ENCODE measurements at regions not wholly inside any gene's neighbourhood (a gene's known extent, or its start where the extent isn't known, plus 50 kb on each side); places are given as distances from the start of the nearest gene placed in this dataset.

DNA sequence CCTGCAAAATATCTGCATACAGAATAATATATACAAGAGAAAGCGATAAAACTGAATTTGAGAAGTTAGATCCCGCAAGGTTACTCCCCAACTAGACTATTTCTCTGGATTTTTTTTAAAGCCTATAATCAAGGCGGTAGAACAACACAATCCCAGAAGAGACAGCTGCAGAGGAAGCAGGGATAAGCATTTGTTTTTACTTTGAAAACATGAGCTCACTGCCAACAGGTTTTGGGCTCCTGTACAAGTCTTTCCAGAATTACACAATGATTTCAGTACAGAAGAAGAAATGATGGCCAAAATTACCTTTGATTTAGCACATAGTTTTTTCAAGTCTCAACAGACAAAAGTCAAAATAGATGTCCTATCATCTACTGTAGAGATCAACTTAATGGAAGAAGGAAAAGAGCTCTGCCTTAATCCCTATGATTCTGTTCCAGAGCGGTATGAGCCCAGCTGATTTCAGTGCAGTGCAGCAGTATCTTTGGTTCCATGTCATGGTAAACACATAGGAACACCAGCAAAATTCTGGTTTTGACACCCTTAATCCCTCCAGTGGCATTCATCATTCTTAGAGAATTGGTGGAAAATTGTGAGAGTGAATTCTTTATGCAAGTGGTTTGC lies 304.3 kb downstream of the HDGFL1 start:
- in situ Hi-C loops (cut with MboI; ENCODE audit: low sequenced_read_pairs): no loop called here
- no peak for ATAC-seq (ENCODE audit: low read depth)
- H2AK9ac ChIP-seq (replicated peaks; ENCODE audit: low read depth, low read length, poor library complexity): no peak overlapping the region
- BruUV-seq (replicated peaks): no TSS peak
- no peak overlapping the region for H4K8ac ChIP-seq (ENCODE audit: low read depth in 2 of 2, low read length in 2 of 2)
- peak; percentile 71 for DNase-seq
- H4K20me1 ChIP-seq (ENCODE audit: insufficient read depth, low read length): no peaks in the 10 kb centered on the region
- H3K14ac ChIP-seq (replicated peaks; ENCODE audit: low read depth, low read length): no peak overlapping the region
- H2AFZ ChIP-seq (replicated peaks; ENCODE audit: low read length, poor library complexity): no peak overlapping the region
- no CpG with 5 or more reads among the region's 4 CpGs for WGBS, 2 experiments (ENCODE audit: extremely low coverage in 2 of 2, insufficient read length in 1 of 2)
- no peak overlapping the region for H2AK5ac ChIP-seq (ENCODE audit: low read depth, low read length)
- H3K4ac ChIP-seq (ENCODE audit: low read depth, low read length): no peak overlapping the region
- H3K27ac ChIP-seq (ENCODE audit: insufficient read depth, low read length): no peak overlapping the region
- no peak overlapping the region for H3K4me2 ChIP-seq (ENCODE audit: low read depth, low read length)
- H3K23ac ChIP-seq (ENCODE audit: low read depth, low read length): no peak overlapping the region
- H4K91ac ChIP-seq (ENCODE audit: insufficient read depth, low read depth, low read length): no peak overlapping the region
- peaks cover 4% of the 10 kb centered on the region for H3K4me1 ChIP-seq (ENCODE audit: control insufficient read depth, insufficient read depth, low read length)
- H3K79me1 ChIP-seq (ENCODE audit: low read depth in 1 of 2, low read length in 2 of 2): no peaks in the 10 kb centered on the region
- POLR2A ChIA-PET (ENCODE audit: unreplicated experiment): interaction anchor here (0.5 kb wide), 1 partner anchor 290 kb away, joined by 3 read pairs; no protein-coding TSS in a partner anchor
- H2BK120ac ChIP-seq (ENCODE audit: low read depth, low read length): no peak overlapping the region
- peak overlapping the region; percentile 50; the same call in 1 of the 2 replicates for H3K18ac ChIP-seq (ENCODE audit: low read depth, low read length)
- peak overlapping the region; percentile 53; the same call in 1 of the 2 replicates for H4K5ac ChIP-seq (ENCODE audit: low read depth, low read length)
- intact Hi-C loops (cut with micrococcal nuclease): loop anchor here (10.0 kb wide), 2 partner anchors 119 to 549 kb away; no protein-coding TSS in a partner anchor
- no peak overlapping the region for H2BK15ac ChIP-seq (ENCODE audit: low read depth, low read length)
- H2BK5ac ChIP-seq (ENCODE audit: low read depth, low read length, poor library complexity, severe bottlenecking): no peak overlapping the region
- H3K36me3 ChIP-seq (ENCODE audit: control insufficient read depth, insufficient read depth, low read length): no peaks in the 10 kb centered on the region
- H2BK20ac ChIP-seq (ENCODE audit: low read depth, low read length): no peak overlapping the region
- no peaks in the 10 kb centered on the region for H3K9me3 ChIP-seq (ENCODE audit: control insufficient read depth, insufficient read depth, low read length)
- H3K4me3 ChIP-seq (ENCODE audit: insufficient read depth, low read depth, low read length): no peak overlapping the region
- H3K9me1 ChIP-seq (ENCODE audit: insufficient read depth, low read length): no peaks in the 10 kb centered on the region
- CTCF ChIA-PET: no interaction called here
- H3K9ac ChIP-seq (ENCODE audit: low read depth, low read length): no peak overlapping the region
- H3K27me3 ChIP-seq (ENCODE audit: control insufficient read depth, insufficient read depth, low read length): no peaks in the 10 kb centered on the region
- no peak for TF ChIP-seq NFE2L2 (IDR thresholded peaks at IDR 0.05; ENCODE audit: low read depth, low read length)
- H3K56ac ChIP-seq (ENCODE audit: extremely low read depth, insufficient read depth, low read length): no peak overlapping the region
- dilution Hi-C loops (cut with HindIII; ENCODE audit: low sequenced_read_pairs, unreplicated experiment): no loop called here
